ENCODE measurements at regions not wholly inside any gene's neighbourhood (a gene's known extent, or its start where the extent isn't known, plus 50 kb on each side); places are given as distances from the start of the nearest gene placed in this dataset.

- no peaks in the 10 kb centered on the region for H4K20me1 ChIP-seq (ENCODE audit: insufficient read depth, low read length)
- no peak overlapping the region for H3K9ac ChIP-seq (ENCODE audit: low read depth, low read length)
- peak; percentile 89 for TF ChIP-seq MAFK (IDR thresholded peaks at IDR 0.05; ENCODE audit: low read depth, low read length)
- TF ChIP-seq FOS (IDR thresholded peaks at IDR 0.05; ENCODE audit: low read depth, low read length) = no peak
- H3K4me3 ChIP-seq (ENCODE audit: insufficient read depth, low read depth, low read length) = no peak overlapping the region
- no peak overlapping the region for H2BK120ac ChIP-seq (ENCODE audit: low read depth, low read length)
- in situ Hi-C loops (cut with MboI; ENCODE audit: low sequenced_read_pairs) (no loop called here), intact Hi-C loops (cut with micrococcal nuclease) (no loop called here), dilution Hi-C loops (cut with HindIII; ENCODE audit: low sequenced_read_pairs, unreplicated experiment) (no loop called here)
- H3K56ac ChIP-seq (ENCODE audit: extremely low read depth, insufficient read depth, low read length) = no peak overlapping the region
- H3K4me1 ChIP-seq (ENCODE audit: control insufficient read depth, insufficient read depth, low read length) = no peaks in the 10 kb centered on the region
- no peak overlapping the region for H2AFZ ChIP-seq (replicated peaks; ENCODE audit: low read length, poor library complexity)
- H3K9me3 ChIP-seq (ENCODE audit: control insufficient read depth, insufficient read depth, low read length) = no peaks in the 10 kb centered on the region
- no peak overlapping the region for H3K4ac ChIP-seq (ENCODE audit: low read depth, low read length)
- H3K4me2 ChIP-seq (ENCODE audit: low read depth, low read length) = no peak overlapping the region
- WGBS, 2 experiments (ENCODE audit: extremely low coverage in 2 of 2, insufficient read length in 1 of 2) = no CpG with 5 or more reads among the region's 4 CpGs
- H3K36me3 ChIP-seq (ENCODE audit: control insufficient read depth, insufficient read depth, low read length) = peaks cover 11% of the 10 kb centered on the region
- BruUV-seq (replicated peaks) = no TSS peak
- no peak for ATAC-seq (ENCODE audit: low read depth)
- DNase-seq = peak; percentile 20
- no peak overlapping the region for H2AK9ac ChIP-seq (replicated peaks; ENCODE audit: low read depth, low read length, poor library complexity)
- no peaks in the 10 kb centered on the region; a peak in 1 of 4 replicates for H3K79me1 ChIP-seq (ENCODE audit: low read depth in 1 of 2, low read length in 2 of 2)
- H3K23ac ChIP-seq (ENCODE audit: low read depth, low read length) = no peak overlapping the region
- H4K8ac ChIP-seq (ENCODE audit: low read depth in 2 of 2, low read length in 2 of 2) = no peak overlapping the region
- no peak overlapping the region for H3K14ac ChIP-seq (replicated peaks; ENCODE audit: low read depth, low read length)
- no peak overlapping the region for H2AK5ac ChIP-seq (ENCODE audit: low read depth, low read length)
- H3K27ac ChIP-seq (ENCODE audit: insufficient read depth, low read length) = no peak overlapping the region
- H3K18ac ChIP-seq (ENCODE audit: low read depth, low read length) = no peak overlapping the region
- ChIA-PET POLR2A (ENCODE audit: unreplicated experiment) (no interaction called here), CTCF (interaction anchor here (1.3 kb wide), 1 partner anchor 10 kb away, joined by 6 read pairs; no protein-coding TSS in a partner anchor)
- H2BK5ac ChIP-seq (ENCODE audit: low read depth, low read length, poor library complexity, severe bottlenecking) = no peak overlapping the region
- H2BK15ac ChIP-seq (ENCODE audit: low read depth, low read length) = no peak overlapping the region
- no peak overlapping the region for H4K5ac ChIP-seq (ENCODE audit: low read depth, low read length)
- H4K91ac ChIP-seq (ENCODE audit: insufficient read depth, low read depth, low read length) = no peak overlapping the region
- peaks cover 9% of the 10 kb centered on the region; the same call in 1 of the 2 replicates for H3K9me1 ChIP-seq (ENCODE audit: insufficient read depth, low read length)
- H3K27me3 ChIP-seq (ENCODE audit: control insufficient read depth, insufficient read depth, low read length) = no peaks in the 10 kb centered on the region
- no peak overlapping the region for H2BK20ac ChIP-seq (ENCODE audit: low read depth, low read length)
These were observed 167.7 kb downstream of the SIPA1L2 start for GRCh38 chr1:232462213-232462612.

All from IMR-90 (cell line).